Endometrium (tissue), 2 donors: ENCODE measurements at regions not wholly inside any gene's neighbourhood (a gene's known extent, or its start where the extent isn't known, plus 50 kb on each side); places are given as distances from the start of the nearest gene placed in this dataset.
A peak's percentile ranks its signal among the peaks of the same experiment; 100 is the strongest.
"Not testable (repeated sequence)": the region's sequence is repeated elsewhere in the genome, so short reads cannot be mapped to it uniquely, and the experiment has no call there.

Source experiments
- FAIRE-seq: peaks from 2 replicates; lab custom pipeline; 2012; peaks lifted over from hg19 to GRCh38; lab: Jason Lieb, UNC
- donor health status: control.
- donor health status: control.

- no peak for FAIRE-seq
These were observed 53.1 kb upstream of the HMCN1 start for GRCh38 chr1:185681034-185681633.

GRCh38 chr1:185680453-185680852 is 53.7 kb upstream of the HMCN1 start:
- no peak for FAIRE-seq

- no peak for FAIRE-seq
These were observed 55.0 kb upstream of the HMCN1 start for GRCh38 chr1:185679220-185679619.

- FAIRE-seq = no peak
These were observed 57.2 kb upstream of the HMCN1 start for GRCh38 chr1:185676969-185677368.

GRCh38 chr1:185674201-185674600 is 60.0 kb upstream of the HMCN1 start:
- FAIRE-seq = no peak

- FAIRE-seq = no peak
These were observed 61.4 kb upstream of the HMCN1 start for GRCh38 chr1:185672719-185673360.

GRCh38 chr1:185670187-185670627 is 64.0 kb upstream of the HMCN1 start:
- no peak for FAIRE-seq

GRCh38 chr1:185668013-185668412 is 66.2 kb upstream of the HMCN1 start:
- no peak for FAIRE-seq

- no peak for FAIRE-seq
These were observed 67.6 kb upstream of the HMCN1 start for GRCh38 chr1:185666582-185666981.

GRCh38 chr1:185663771-185664296 is 70.4 kb upstream of the HMCN1 start:
- no peak for FAIRE-seq

- no peak for FAIRE-seq
These were observed 70.9 kb upstream of the HMCN1 start for GRCh38 chr1:185663332-185663731.

GRCh38 chr1:185661971-185662370 is 72.2 kb upstream of the HMCN1 start:
- no peak for FAIRE-seq

- FAIRE-seq = no peak
These were observed 77.5 kb upstream of the HMCN1 start for GRCh38 chr1:185656663-185657062.

- FAIRE-seq = no peak
These were observed 79.3 kb upstream of the HMCN1 start for GRCh38 chr1:185654952-185655314.

GRCh38 chr1:185654199-185654951 is 79.8 kb upstream of the HMCN1 start:
- FAIRE-seq = no peak

GRCh38 chr1:185653615-185654014 is 80.6 kb upstream of the HMCN1 start:
- FAIRE-seq = no peak

GRCh38 chr1:185652348-185652747 is 81.8 kb upstream of the HMCN1 start:
- FAIRE-seq = no peak

GRCh38 chr1:185650602-185651230 is 83.5 kb upstream of the HMCN1 start:
- no peak for FAIRE-seq

- no peak for FAIRE-seq
These were observed 85.2 kb upstream of the HMCN1 start for GRCh38 chr1:185648858-185649589.

- not testable (repeated sequence) for FAIRE-seq
These were observed 86.5 kb upstream of the HMCN1 start for GRCh38 chr1:185647597-185648267.

- peak; percentile 97 for FAIRE-seq
These were observed 87.9 kb upstream of the HMCN1 start for GRCh38 chr1:185646202-185646683.
